Cardiac muscle cell (in vitro differentiated cells and primary cell): ENCODE measurements at regions not wholly inside any gene's neighbourhood (a gene's known extent, or its start where the extent isn't known, plus 50 kb on each side); places are given as distances from the start of the nearest gene placed in this dataset.
"Not testable (repeated sequence)": the region's sequence is repeated elsewhere in the genome, so short reads cannot be mapped to it uniquely, and the experiment has no call there.

ENCODE experiments used
- DNase-seq, 2 donors: peaks; one replicate each; pipeline versions ENCODE4 v3.0.0 to v3.0.0-alpha.2; 2010 to 2017; ENCODE audit warnings: low read depth in 1 of 2, low spot score in 1 of 2
- H3K27ac ChIP-seq: fragments of 200-600 bp; sonication (generic); 2 replicates; pipeline ENCODE4 v1.5.1; 2016
- H3K27me3 ChIP-seq: fragments of 200-600 bp; sonication (generic); 2 replicates; pipeline ENCODE4 v1.6.0; 2016; ENCODE audit warnings: control low read depth
- H3K36me3 ChIP-seq: fragments of 200-600 bp; sonication (generic); 2 replicates; pipeline ENCODE4 v1.5.1; 2016; ENCODE audit warnings: control low read depth
- H3K4me1 ChIP-seq: fragments of 200-600 bp; sonication (generic); 2 replicates; pipeline ENCODE4 v1.8.1; 2017; ENCODE audit warnings: low read depth, mild to moderate bottlenecking, mixed run types
- H3K4me3 ChIP-seq: fragments of 200-600 bp; sonication (generic); 2 replicates; pipeline ENCODE4 v1.5.1; 2016; ENCODE audit warnings: mild to moderate bottlenecking
- H3K9me3 ChIP-seq: fragments of 200-600 bp; sonication (generic); 2 replicates; pipeline ENCODE4 v1.5.1; 2017; ENCODE audit warnings: low read depth, mild to moderate bottlenecking, control low read depth
- CTCF ChIP-seq: IDR thresholded peaks from 2 replicates; pipeline ENCODE4 v1.5.1; 2012; ENCODE audit warnings: low read depth, mild to moderate bottlenecking, low read length

- Histone ChIP-seq H3K4me3 (no peak overlapping the region), H3K36me3 (no peaks in the 10 kb centered on the region), H3K27ac (no peak overlapping the region), H3K9me3 (no peaks in the 10 kb centered on the region), H3K27me3 (no peaks in the 10 kb centered on the region), H3K4me1 (no peaks in the 10 kb centered on the region)
- no peak for DNase-seq
- TF ChIP-seq CTCF, result no peak
Observed at GRCh38 chr11:90587896-90588295, 365.0 kb upstream of the CHORDC1 start.

DNA sequence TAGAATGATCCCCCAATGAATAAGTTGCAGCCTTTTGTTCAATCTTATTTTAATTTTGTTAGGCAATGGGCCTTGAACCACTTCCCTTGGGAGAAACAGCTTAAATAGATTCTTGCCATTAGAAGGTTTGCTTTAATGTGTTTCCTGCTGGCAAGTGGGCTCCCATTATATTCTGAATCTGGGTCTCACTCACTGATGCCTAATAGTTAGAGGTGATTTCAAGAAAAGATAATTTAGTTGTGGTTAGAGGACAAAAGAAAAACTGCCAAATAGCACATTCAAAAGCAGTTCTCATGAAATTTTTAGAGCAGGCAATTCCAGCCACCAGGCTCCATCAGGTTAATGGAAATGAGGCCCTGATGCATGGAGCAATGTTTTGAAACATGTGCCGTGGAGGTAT, 362.6 kb upstream of the CHORDC1 start:
- H3K4me1 ChIP-seq, result no peaks in the 10 kb centered on the region
- H3K27me3 ChIP-seq, result no peaks in the 10 kb centered on the region
- no peaks in the 10 kb centered on the region for H3K9me3 ChIP-seq
- no peak for TF ChIP-seq CTCF
- no peak overlapping the region for H3K27ac ChIP-seq
- no peak overlapping the region for H3K4me3 ChIP-seq
- no peak for DNase-seq
- no peaks in the 10 kb centered on the region for H3K36me3 ChIP-seq

- not testable (repeated sequence) for H3K36me3 ChIP-seq, H3K9me3 ChIP-seq, H3K4me1 ChIP-seq, H3K27me3 ChIP-seq, DNase-seq, H3K4me3 ChIP-seq, H3K27ac ChIP-seq
Observed at GRCh38 chr11:90582999-90583398, 360.1 kb upstream of the CHORDC1 start.

GRCh38 chr11:90564531-90564930, 341.7 kb upstream of the CHORDC1 start:
- Histone ChIP-seq H3K36me3 (no peaks in the 10 kb centered on the region), H3K4me1 (no peaks in the 10 kb centered on the region), H3K27ac (no peak overlapping the region), H3K9me3 (no peaks in the 10 kb centered on the region), H3K27me3 (no peaks in the 10 kb centered on the region), H3K4me3 (no peak overlapping the region)
- TF ChIP-seq CTCF, result no peak
- no peak for DNase-seq

GRCh38 chr11:90558328-90558865, 335.5 kb upstream of the CHORDC1 start:
- DNase-seq, result no peak
- TF ChIP-seq CTCF, result no peak
- Histone ChIP-seq H3K9me3 (no peaks in the 10 kb centered on the region), H3K36me3 (no peaks in the 10 kb centered on the region), H3K4me3 (no peak overlapping the region), H3K27me3 (no peaks in the 10 kb centered on the region), H3K4me1 (peaks cover 12% of the 10 kb centered on the region), H3K27ac (no peak overlapping the region)

- no peak for TF ChIP-seq CTCF
- no peaks in the 10 kb centered on the region for H3K27me3 ChIP-seq
Observed at GRCh38 chr11:90556606-90557005, 333.8 kb upstream of the CHORDC1 start.

More at GRCh38 chr11:90556606-90557005, 333.8 kb upstream of the CHORDC1 start:
- peak overlapping the region; percentile 68 for H3K27ac ChIP-seq
- peaks cover 12% of the 10 kb centered on the region for H3K4me1 ChIP-seq
- H3K9me3 ChIP-seq, result no peaks in the 10 kb centered on the region
- H3K4me3 ChIP-seq, result no peak overlapping the region
- DNase-seq, result peak in 1 of 2 donors; percentile 89
- H3K36me3 ChIP-seq, result no peaks in the 10 kb centered on the region
